Mammary epithelial cell (primary cell): ENCODE measurements at regions not wholly inside any gene's neighbourhood (a gene's known extent, or its start where the extent isn't known, plus 50 kb on each side); places are given as distances from the start of the nearest gene placed in this dataset.

Source experiments
- CTCF ChIP-seq, 2 donors: IDR thresholded peaks in 1 of 2; conservative IDR thresholded peaks in 1 of 2; 2 replicates each; pipeline ENCODE4 v1.5.1; 2011 to 2012; ENCODE audit warnings: inconsistent platforms in 2 of 2, low read length in 2 of 2, mild to moderate bottlenecking in 2 of 2, control low read depth in 1 of 2, low read depth in 1 of 2; ENCODE audit not compliant: insufficient read depth in 1 of 2; ENCODE audit errors: extremely low read depth in 1 of 2
- EZH2 ChIP-seq: IDR thresholded peaks from 2 replicates; pipeline ENCODE4 v1.6.1; 2012; ENCODE audit warnings: low read length, inconsistent platforms, borderline replicate concordance

GRCh38 chr18:22634464-22634863 lies 216.7 kb upstream of the CTAGE1 start:
- TF ChIP-seq CTCF (conservative IDR thresholded peaks at IDR 0.05 in 1 of 2, IDR thresholded peaks at IDR 0.05 in 1 of 2; ENCODE audit: extremely low read depth in 1 of 2, insufficient read depth in 1 of 2, low read depth in 1 of 2, low read length in 2 of 2): no peak
- TF ChIP-seq EZH2: no peak
